Neural cell (in vitro differentiated cells): ENCODE measurements at regions not wholly inside any gene's neighbourhood (a gene's known extent, or its start where the extent isn't known, plus 50 kb on each side); places are given as distances from the start of the nearest gene placed in this dataset.

Source experiments
- H2AFZ ChIP-seq: fragments of 200-600, 300-800 bp; sonication (generic), shearing (Covaris generic); 2 replicates; pipeline ENCODE4 v1.6.0; 2014; ENCODE audit warnings: low read depth, mild to moderate bottlenecking, antibody characterized with exemption, low read length, moderate library complexity
- H3F3A ChIP-seq: fragments of 200-600 bp; shearing (Covaris generic); 2 replicates; pipeline ENCODE4 v1.6.1; 2016; ENCODE audit warnings: mild to moderate bottlenecking, moderate library complexity, mixed read lengths, antibody characterized with exemption, low read length; ENCODE audit not compliant: insufficient read depth, poor library complexity, severe bottlenecking
- H3K27ac ChIP-seq: fragments of 200-600, 300-800 bp; sonication (generic), shearing (Covaris generic); 2 replicates; pipeline ENCODE4 v1.5.1; 2014; ENCODE audit warnings: mild to moderate bottlenecking, low read length, moderate library complexity
- H3K27me3 ChIP-seq: fragments of 300-800, 200-600 bp; sonication (generic), shearing (Covaris generic); 2 replicates; pipeline ENCODE4 v1.6.0; 2014; ENCODE audit warnings: mild to moderate bottlenecking, low read depth, low read length, moderate library complexity; ENCODE audit not compliant: insufficient read depth
- H3K36me3 ChIP-seq: fragments of 300-800, 200-600 bp; sonication (generic), shearing (Covaris generic); 2 replicates; pipeline ENCODE4 v1.5.1; 2014; ENCODE audit warnings: mild to moderate bottlenecking, antibody characterized with exemption, low read length, moderate library complexity; ENCODE audit not compliant: insufficient read depth
- H3K4me2 ChIP-seq: fragments of 300-800, 200-600 bp; sonication (generic), shearing (Covaris generic); 2 replicates; pipeline ENCODE4 v1.6.0; 2014; ENCODE audit warnings: mild to moderate bottlenecking, low read length
- H3K4me3 ChIP-seq: fragments of 300-800, 200-600 bp; sonication (generic), shearing (Covaris generic); 2 replicates; pipeline ENCODE4 v1.5.1; 2014; ENCODE audit warnings: mild to moderate bottlenecking, low read length, moderate library complexity
- H3K79me2 ChIP-seq: fragments of 200-600 bp; shearing (Covaris generic); replicated peaks from 2 replicates; pipeline ENCODE4 v1.6.0; 2014; ENCODE audit warnings: mild to moderate bottlenecking, low read length, moderate library complexity; ENCODE audit not compliant: insufficient read depth
- H3K9ac ChIP-seq: fragments of 300-800, 200-600 bp; sonication (generic), shearing (Covaris generic); 2 replicates; pipeline ENCODE4 v1.6.1; 2016; ENCODE audit warnings: mild to moderate bottlenecking, low read length, mixed read lengths
- H3K9me2 ChIP-seq: fragments of 200-600 bp; shearing (Covaris generic); 2 replicates; pipeline ENCODE4 v1.6.1; 2016; ENCODE audit warnings: mild to moderate bottlenecking, low read length, mixed read lengths; ENCODE audit not compliant: insufficient read depth
- H3K9me3 ChIP-seq: fragments of 200-600, 300-800 bp; sonication (generic), shearing (Covaris generic); 2 replicates; pipeline ENCODE4 v1.6.1; 2016; ENCODE audit warnings: mild to moderate bottlenecking, mixed run types, low read length, moderate library complexity, mixed read lengths
- H4K20me1 ChIP-seq: fragments of 200-600 bp; shearing (Covaris generic); 2 replicates; pipeline ENCODE4 v1.6.1; 2016; ENCODE audit warnings: mild to moderate bottlenecking, mixed run types; ENCODE audit not compliant: insufficient read depth
- CTCF ChIP-seq: fragments of 450-650 bp; IDR thresholded peaks from 2 replicates; pipeline ENCODE4 v1.5.1; 2014; ENCODE audit warnings: antibody characterized with exemption, mild to moderate bottlenecking, moderate library complexity; ENCODE audit not compliant: poor library complexity, severe bottlenecking
- EP300 ChIP-seq: fragments of 450-650 bp; conservative IDR thresholded peaks from 2 replicates; pipeline ENCODE4 v1.6.1; 2014; ENCODE audit warnings: antibody characterized with exemption, mild to moderate bottlenecking, moderate library complexity; ENCODE audit not compliant: poor library complexity, severe bottlenecking
- EZH2 ChIP-seq: fragments of 200-600, 300-800 bp; shearing (Covaris generic), sonication (generic); IDR thresholded peaks from 2 replicates; pipeline ENCODE4 v1.6.1; 2014; ENCODE audit warnings: antibody characterized with exemption, low read length, borderline replicate concordance, mild to moderate bottlenecking; ENCODE audit not compliant: insufficient read depth, poor library complexity, severe bottlenecking
- MXI1 ChIP-seq: fragments of 450-650 bp; conservative IDR thresholded peaks from 2 replicates; pipeline ENCODE4 v1.6.1; 2014; ENCODE audit warnings: antibody characterized with exemption, mild to moderate bottlenecking; ENCODE audit not compliant: poor library complexity, severe bottlenecking
- POLR2AphosphoS5 ChIP-seq: IDR thresholded peaks from 2 replicates; pipeline ENCODE4 v1.6.1; 2012
- RAD21 ChIP-seq: fragments of 450-650 bp; conservative IDR thresholded peaks from 2 replicates; pipeline ENCODE4 v1.6.1; 2014; ENCODE audit warnings: antibody characterized with exemption, mild to moderate bottlenecking, moderate library complexity
- REST ChIP-seq: IDR thresholded peaks from 2 replicates; pipeline ENCODE4 v1.6.1; 2012; ENCODE audit warnings: borderline replicate concordance
- SMC3 ChIP-seq: fragments of 450-650 bp; conservative IDR thresholded peaks from 2 replicates; pipeline ENCODE4 v1.6.1; 2014; ENCODE audit warnings: antibody characterized with exemption, mild to moderate bottlenecking, moderate library complexity; ENCODE audit not compliant: poor library complexity
- TAF1 ChIP-seq: IDR thresholded peaks from 2 replicates; pipeline ENCODE4 v1.6.1; 2012; ENCODE audit warnings: low read depth

- Histone ChIP-seq H3K36me3 (no peaks in the 10 kb centered on the region), H4K20me1 (no peaks in the 10 kb centered on the region), H3K27me3 (no peaks in the 10 kb centered on the region), H3K9ac (no peak overlapping the region), H3K79me2 (no peaks in the 10 kb centered on the region), H3K27ac (no peak overlapping the region), H3K4me2 (no peak overlapping the region), H3K9me3 (no peaks in the 10 kb centered on the region), H3F3A (no peaks in the 10 kb centered on the region), H3K4me3 (no peak overlapping the region), H2AFZ (no peak overlapping the region), H3K9me2 (no peaks in the 10 kb centered on the region)
- TF ChIP-seq EP300 = no peak
Observed at GRCh38 chr21:28828021-28828420, 164.7 kb downstream of the LTN1 start.

GRCh38 chr21:28827422-28827821 lies 165.3 kb downstream of the LTN1 start:
- H3K27me3 ChIP-seq = no peaks in the 10 kb centered on the region
- no peaks in the 10 kb centered on the region for H3F3A ChIP-seq
- H2AFZ ChIP-seq = no peak overlapping the region

DNA sequence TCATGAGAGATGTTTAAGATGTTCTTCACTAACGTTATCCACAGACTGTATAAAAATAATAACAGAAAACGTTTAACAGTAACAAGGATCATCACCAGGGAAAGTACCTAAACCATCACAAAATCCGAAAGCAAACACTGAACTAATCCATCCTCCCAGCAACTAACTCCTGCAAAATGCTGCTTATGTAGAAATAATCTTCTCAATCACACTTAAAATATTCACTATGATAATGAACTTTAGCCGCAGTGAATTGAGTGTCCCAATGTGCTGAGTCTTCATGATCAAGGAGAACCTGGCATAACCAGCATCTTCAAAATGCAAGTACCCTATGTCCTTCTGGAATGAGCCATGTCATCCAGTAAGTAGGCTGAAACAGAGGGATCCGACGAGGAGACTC lies 166.1 kb downstream of the LTN1 start:
- Histone ChIP-seq H2AFZ (no peak overlapping the region), H3K36me3 (no peaks in the 10 kb centered on the region), H3K9me3 (no peaks in the 10 kb centered on the region), H3K9me2 (no peaks in the 10 kb centered on the region), H3K4me2 (no peak overlapping the region), H3K9ac (no peak overlapping the region), H3K79me2 (no peaks in the 10 kb centered on the region), H3K27me3 (no peaks in the 10 kb centered on the region), H3K27ac (no peak overlapping the region), H3K4me3 (no peak overlapping the region), H3F3A (no peaks in the 10 kb centered on the region), H4K20me1 (no peaks in the 10 kb centered on the region)
- no peak for TF ChIP-seq RAD21
- TF ChIP-seq REST = no peak
- no peak for TF ChIP-seq EZH2
- no peak for TF ChIP-seq SMC3
- TF ChIP-seq MXI1 = no peak
- TF ChIP-seq POLR2AphosphoS5 = no peak
- TF ChIP-seq EP300 = no peak
- no peak for TF ChIP-seq TAF1
- no peak for TF ChIP-seq CTCF

More at GRCh38 chr21:28827422-28827821, 165.3 kb downstream of the LTN1 start:
- H3K4me3 ChIP-seq = no peak overlapping the region
- H3K36me3 ChIP-seq = no peaks in the 10 kb centered on the region
- H3K9me3 ChIP-seq = no peaks in the 10 kb centered on the region
- no peaks in the 10 kb centered on the region for H3K79me2 ChIP-seq
- no peaks in the 10 kb centered on the region for H3K9me2 ChIP-seq
- no peak overlapping the region for H3K9ac ChIP-seq
- no peak overlapping the region for H3K27ac ChIP-seq
- no peak overlapping the region for H3K4me2 ChIP-seq
- no peaks in the 10 kb centered on the region for H4K20me1 ChIP-seq
- TF ChIP-seq EP300 (no peak), CTCF (no peak)
